Vagina (tissue), 2 donors: ENCODE measurements at regions not wholly inside any gene's neighbourhood (a gene's known extent, or its start where the extent isn't known, plus 50 kb on each side); places are given as distances from the start of the nearest gene placed in this dataset.

ENCODE experiments used
- POLR2A ChIP-seq, 2 donors: fragments of 450-650 bp; IDR thresholded peaks; one replicate each; pipeline ENCODE4 v1.6.1; 2017; ENCODE audit warnings: antibody characterized with exemption in 2 of 2, mild to moderate bottlenecking in 2 of 2, moderate library complexity in 2 of 2
- TF ChIP-seq, protein P1 (sequence below), 3 experiments: fragments of 450-650 bp in 2 of 3; fragments of 200-600 bp in 1 of 3; sonication (generic) in 1 of 3; IDR thresholded peaks; one replicate each; pipeline ENCODE4 v1.5.1; 2017 to 2019; ENCODE audit warnings: antibody characterized with exemption in 3 of 3, mild to moderate bottlenecking in 2 of 3, moderate library complexity in 2 of 3

DNA sequence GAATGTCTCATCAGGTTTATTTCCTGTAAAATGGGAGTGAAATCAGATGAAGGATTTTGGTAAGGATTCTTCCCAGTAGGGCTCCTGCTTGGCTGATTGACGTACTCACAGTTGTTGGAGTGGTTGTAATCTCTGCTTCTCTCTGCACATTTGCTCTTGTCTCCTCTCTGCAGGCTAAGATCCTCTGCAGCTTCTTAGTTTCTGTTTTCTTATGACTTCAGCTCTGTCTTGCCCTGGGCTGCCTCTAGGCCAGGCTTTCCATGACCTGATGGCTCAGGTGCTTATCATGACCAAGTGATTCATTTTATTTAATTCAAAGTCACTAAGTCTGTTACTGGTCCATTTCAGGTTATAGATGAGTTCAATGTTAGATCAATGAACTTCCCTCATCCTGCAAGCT, 394.5 kb upstream of the DDHD1 start:
- no peak for TF ChIP-seq POLR2A (IDR thresholded peaks at IDR 0.05)
- TF ChIP-seq, protein P1, sequence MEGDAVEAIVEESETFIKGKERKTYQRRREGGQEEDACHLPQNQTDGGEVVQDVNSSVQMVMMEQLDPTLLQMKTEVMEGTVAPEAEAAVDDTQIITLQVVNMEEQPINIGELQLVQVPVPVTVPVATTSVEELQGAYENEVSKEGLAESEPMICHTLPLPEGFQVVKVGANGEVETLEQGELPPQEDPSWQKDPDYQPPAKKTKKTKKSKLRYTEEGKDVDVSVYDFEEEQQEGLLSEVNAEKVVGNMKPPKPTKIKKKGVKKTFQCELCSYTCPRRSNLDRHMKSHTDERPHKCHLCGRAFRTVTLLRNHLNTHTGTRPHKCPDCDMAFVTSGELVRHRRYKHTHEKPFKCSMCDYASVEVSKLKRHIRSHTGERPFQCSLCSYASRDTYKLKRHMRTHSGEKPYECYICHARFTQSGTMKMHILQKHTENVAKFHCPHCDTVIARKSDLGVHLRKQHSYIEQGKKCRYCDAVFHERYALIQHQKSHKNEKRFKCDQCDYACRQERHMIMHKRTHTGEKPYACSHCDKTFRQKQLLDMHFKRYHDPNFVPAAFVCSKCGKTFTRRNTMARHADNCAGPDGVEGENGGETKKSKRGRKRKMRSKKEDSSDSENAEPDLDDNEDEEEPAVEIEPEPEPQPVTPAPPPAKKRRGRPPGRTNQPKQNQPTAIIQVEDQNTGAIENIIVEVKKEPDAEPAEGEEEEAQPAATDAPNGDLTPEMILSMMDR (IDR thresholded peaks at IDR 0.05): no peak
